SK-N-MC (cell line): ENCODE measurements at regions not wholly inside any gene's neighbourhood (a gene's known extent, or its start where the extent isn't known, plus 50 kb on each side); places are given as distances from the start of the nearest gene placed in this dataset.

Experiments used
- EZH2 ChIP-seq: fragments of 200-600 bp; sonication (generic); IDR thresholded peaks from one replicate; pipeline ENCODE4 v1.6.1; 2017; ENCODE audit warnings: antibody characterized with exemption
- FOXP2 ChIP-seq: optimal IDR thresholded peaks from 2 replicates; pipeline ENCODE3; 2011; ENCODE audit warnings: mild to moderate bottlenecking, moderate library complexity; ENCODE audit not compliant: insufficient read depth; ENCODE audit errors: extremely low read length, control extremely low read depth
- POLR2AphosphoS5 ChIP-seq: IDR thresholded peaks from 2 replicates; pipeline ENCODE4 v1.6.1; 2012; ENCODE audit warnings: mild to moderate bottlenecking, low read depth, low read length, borderline replicate concordance

DNA sequence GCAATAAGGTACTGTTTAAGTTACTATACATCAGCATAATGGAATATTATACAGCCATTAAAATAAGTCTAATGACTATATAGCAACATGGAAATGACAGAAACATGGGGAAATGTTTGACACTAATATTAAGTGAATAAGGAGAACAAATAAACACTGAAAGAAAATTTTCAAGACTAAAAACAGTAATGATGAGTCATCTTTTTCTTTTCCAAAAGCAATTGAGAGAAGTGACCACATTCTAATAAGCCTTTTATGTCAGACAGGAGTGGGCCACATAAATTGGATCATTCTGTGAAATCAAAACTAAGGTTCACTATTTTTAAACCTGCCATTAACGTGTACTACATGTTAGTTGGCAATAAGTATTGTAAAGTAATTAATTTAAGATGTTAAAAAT is 187.5 kb downstream of the AHR start:
- no peak for TF ChIP-seq EZH2
- TF ChIP-seq POLR2AphosphoS5 = no peak
- TF ChIP-seq FOXP2 = no peak
